ENCODE measurements at regions not wholly inside any gene's neighbourhood (a gene's known extent, or its start where the extent isn't known, plus 50 kb on each side); places are given as distances from the start of the nearest gene placed in this dataset.

DNA sequence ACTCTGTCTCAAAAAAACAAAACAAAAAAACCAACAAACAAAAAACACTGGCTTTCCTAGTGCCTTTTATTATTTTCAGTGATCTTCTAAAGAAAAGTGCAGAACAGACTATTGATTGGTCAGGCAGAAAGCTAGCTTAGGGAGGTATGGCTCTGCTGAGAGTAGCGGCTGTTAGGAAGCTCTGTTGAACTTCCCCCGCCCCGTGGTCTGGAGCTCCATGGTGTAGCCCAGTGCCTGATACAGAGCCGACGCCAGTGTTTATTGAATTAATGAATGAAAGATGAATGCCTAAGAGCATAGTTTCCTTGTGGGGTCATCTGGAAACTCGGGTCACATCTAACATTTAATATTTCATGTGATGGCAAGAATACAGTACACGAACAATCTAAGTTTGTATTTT, 90.5 kb upstream of the ARMC3 start (continued):
- no peak for TF ChIP-seq ZNF280D (CRISPR knock-in tag; IDR thresholded peaks at IDR 0.05)
- TF ChIP-seq MEIS2 (CRISPR knock-in tag; IDR thresholded peaks at IDR 0.05), result no peak
- no peak for TF ChIP-seq PBX3 (CRISPR knock-in tag; IDR thresholded peaks at IDR 0.05; ENCODE audit: borderline replicate concordance)
- TF ChIP-seq ZNF136 (CRISPR knock-in tag; IDR thresholded peaks at IDR 0.05; ENCODE audit: low read depth), result no peak
- TF ChIP-seq AHR (CRISPR knock-in tag; IDR thresholded peaks at IDR 0.05), result no peak
- TF ChIP-seq GABPA (IDR thresholded peaks at IDR 0.05; ENCODE audit: low read depth, low read length), result no peak
- TF ChIP-seq GABPA (CRISPR knock-in tag; IDR thresholded peaks at IDR 0.05; ENCODE audit: low read depth), result no peak
- no peak for TF ChIP-seq ZNF550 (CRISPR knock-in tag; IDR thresholded peaks at IDR 0.05; ENCODE audit: borderline replicate concordance)
- no peak for TF ChIP-seq RELA (CRISPR knock-in tag; IDR thresholded peaks at IDR 0.05)
- TF ChIP-seq RFX3 (CRISPR knock-in tag; IDR thresholded peaks at IDR 0.05), result no peak
- TF ChIP-seq, protein P1, sequence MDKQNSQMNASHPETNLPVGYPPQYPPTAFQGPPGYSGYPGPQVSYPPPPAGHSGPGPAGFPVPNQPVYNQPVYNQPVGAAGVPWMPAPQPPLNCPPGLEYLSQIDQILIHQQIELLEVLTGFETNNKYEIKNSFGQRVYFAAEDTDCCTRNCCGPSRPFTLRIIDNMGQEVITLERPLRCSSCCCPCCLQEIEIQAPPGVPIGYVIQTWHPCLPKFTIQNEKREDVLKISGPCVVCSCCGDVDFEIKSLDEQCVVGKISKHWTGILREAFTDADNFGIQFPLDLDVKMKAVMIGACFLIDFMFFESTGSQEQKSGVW (CRISPR knock-in tag; IDR thresholded peaks at IDR 0.05; ENCODE audit: borderline replicate concordance), result no peak
- TF ChIP-seq, protein P2, sequence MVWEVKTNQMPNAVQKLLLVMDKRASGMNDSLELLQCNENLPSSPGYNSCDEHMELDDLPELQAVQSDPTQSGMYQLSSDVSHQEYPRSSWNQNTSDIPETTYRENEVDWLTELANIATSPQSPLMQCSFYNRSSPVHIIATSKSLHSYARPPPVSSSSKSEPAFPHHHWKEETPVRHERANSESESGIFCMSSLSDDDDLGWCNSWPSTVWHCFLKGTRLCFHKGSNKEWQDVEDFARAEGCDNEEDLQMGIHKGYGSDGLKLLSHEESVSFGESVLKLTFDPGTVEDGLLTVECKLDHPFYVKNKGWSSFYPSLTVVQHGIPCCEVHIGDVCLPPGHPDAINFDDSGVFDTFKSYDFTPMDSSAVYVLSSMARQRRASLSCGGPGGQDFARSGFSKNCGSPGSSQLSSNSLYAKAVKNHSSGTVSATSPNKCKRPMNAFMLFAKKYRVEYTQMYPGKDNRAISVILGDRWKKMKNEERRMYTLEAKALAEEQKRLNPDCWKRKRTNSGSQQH (CRISPR knock-in tag; IDR thresholded peaks at IDR 0.05; ENCODE audit: low read depth), result no peak
